ENCODE measurements at regions not wholly inside any gene's neighbourhood (a gene's known extent, or its start where the extent isn't known, plus 50 kb on each side); places are given as distances from the start of the nearest gene placed in this dataset.

- TF ChIP-seq EP300 (IDR thresholded peaks at IDR 0.05) (no peak), CTCF (IDR thresholded peaks at IDR 0.05) (no peak), POLR2AphosphoS5 (IDR thresholded peaks at IDR 0.05) (no peak), POLR2A (IDR thresholded peaks at IDR 0.05) (no peak)
These were observed 140.8 kb downstream of the CDC5L start for GRCh38 chr6:44528370-44528644.

Measured in suprapubic skin (tissue), 4 donors.